GM19043 (cell line): ENCODE measurements at regions not wholly inside any gene's neighbourhood (a gene's known extent, or its start where the extent isn't known, plus 50 kb on each side); places are given as distances from the start of the nearest gene placed in this dataset.
"Not testable (repeated sequence)": the region's sequence is repeated elsewhere in the genome, so short reads cannot be mapped to it uniquely, and the experiment has no call there.

Source experiments
- ATAC-seq: cut with Tn5 transposase; IDR thresholded peaks from one replicate; pipeline ENCODE4 v1.9.1; 2021; ENCODE audit warnings: low read depth; ENCODE audit not compliant: unreplicated experiment

DNA sequence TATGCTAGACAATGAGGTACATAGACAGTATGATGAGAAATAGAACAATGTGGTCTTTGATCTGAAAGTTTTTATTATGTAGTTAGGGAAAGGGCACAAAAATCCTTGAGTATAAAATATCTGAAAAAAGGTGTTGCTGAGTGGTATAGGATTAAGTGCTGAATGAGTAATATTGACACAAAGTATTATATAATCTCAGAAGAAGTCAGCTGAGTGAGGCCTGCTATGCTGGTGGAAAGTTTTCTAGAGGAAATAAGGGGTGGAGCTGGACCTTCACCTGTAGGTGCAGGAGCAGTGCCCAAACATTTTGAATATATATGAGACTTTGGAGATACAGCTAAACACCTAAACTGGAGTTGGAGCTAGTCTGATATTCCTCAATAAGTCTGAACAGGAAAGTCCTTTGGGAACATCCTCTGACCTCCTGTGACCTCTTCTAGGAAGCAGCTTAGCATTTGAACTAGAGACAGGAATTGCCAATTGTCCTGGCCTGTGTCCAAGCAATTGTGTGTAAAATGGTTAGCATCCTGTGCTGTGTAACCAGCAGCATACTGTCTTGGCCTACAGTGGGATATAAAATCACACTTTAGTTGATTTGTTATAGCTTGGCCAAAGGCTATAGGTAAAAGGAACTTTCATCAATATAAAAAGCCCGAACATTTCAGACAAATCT lies 285.3 kb downstream of the ANKRD50 start:
- no peak for ATAC-seq

DNA sequence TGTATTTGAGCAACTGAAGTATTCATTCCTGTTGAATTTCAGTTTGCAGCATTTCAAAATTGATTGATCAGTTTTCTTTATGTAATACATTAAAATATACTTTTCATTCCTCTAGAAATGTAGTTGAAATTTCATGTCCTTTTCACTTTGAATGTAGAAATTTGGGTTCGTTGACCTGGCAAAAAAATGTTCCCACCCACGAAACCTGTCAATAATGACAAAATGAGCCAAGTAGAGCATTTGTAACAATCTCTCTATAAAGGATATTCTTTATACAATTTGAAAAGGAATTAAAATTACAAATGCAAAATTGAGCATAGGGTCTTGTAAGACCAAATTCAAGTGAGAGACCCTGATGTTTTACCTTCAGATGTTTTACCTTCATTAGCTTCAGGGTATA lies 283.9 kb downstream of the ANKRD50 start:
- no peak for ATAC-seq

DNA sequence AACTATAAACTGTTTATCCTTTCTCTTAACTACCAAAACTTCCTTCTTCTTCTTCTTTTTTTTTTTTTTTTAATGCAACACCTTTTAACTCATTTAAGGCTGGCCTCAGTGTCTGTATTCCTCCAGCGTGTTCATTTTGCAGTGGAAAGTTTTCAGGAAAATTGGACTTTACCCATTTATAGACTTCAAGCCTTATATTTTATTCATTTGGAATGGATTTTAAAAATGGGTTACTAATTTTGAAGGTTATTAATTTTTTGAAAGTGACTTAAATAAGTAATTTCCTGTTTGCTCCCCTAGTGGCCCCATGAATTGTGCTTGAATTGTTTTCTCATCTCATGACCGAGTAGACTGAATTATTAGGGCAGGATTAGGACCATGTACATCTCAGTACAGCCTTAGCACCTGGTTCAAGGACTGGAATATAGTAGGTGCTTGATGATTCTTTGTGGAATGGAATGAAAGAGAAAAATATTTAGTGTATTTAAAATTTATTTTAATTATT lies 282.7 kb downstream of the ANKRD50 start:
- no peak for ATAC-seq

DNA sequence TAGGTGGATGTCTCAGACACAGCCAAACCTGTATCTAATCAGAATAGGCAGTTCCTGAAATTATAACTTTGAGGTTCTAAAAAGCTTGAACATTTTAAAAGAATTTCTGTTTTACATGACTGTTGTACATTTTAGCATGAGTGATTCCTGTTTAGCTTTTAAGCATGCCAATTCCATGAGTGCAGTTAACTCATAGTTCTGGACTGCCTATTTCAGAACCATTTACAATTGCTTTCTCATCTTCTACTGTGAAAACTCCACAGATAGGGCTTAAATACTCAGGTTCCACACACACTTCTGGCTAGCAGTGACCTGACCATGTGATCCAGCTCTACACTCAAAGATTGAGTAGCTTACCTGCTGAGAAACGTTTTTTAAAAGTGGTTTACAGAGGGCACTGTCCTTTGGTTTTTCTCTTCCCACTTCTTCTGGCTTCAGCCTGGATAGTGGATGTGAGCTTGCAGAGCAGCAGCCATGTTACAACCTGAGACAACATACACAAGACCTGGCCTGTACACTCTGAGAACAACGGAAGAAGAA lies 280.8 kb downstream of the ANKRD50 start:
- ATAC-seq: no peak

DNA sequence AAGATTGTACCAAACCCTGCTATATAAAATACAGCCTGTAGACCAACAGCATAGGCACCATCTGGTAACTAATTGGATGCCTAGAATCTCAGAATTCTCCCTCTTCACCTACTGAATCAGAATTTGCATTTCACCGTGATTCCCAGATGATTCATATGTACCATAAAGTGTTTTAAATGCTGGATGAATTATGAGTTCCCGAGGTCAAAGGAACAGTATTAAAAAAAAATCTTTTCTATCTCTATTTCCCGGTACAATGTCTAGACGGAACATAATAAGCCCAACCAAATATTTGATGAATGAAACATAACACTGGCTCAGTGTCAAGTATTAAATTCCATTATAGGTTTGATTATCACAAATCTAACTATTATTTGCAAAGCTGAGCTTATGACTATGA lies 280.0 kb downstream of the ANKRD50 start:
- no peak for ATAC-seq

DNA sequence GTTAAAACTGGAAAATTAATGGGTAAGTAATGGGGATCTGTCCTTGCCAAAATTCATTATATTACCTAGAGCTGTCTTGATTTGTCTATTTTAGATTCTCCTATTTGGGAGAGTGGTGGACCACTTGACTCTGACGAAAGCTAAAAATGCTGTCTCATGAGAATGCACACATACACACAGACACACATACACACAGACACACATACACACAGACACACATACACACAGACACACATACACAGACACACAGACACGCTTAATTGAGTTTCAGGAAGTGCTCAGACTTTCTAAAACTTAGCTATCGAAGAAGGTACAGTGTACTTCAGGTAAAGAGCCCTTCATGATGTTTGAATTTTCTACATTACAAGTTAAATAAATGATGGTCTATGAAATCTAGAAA lies 279.5 kb downstream of the ANKRD50 start:
- no peak for ATAC-seq

DNA sequence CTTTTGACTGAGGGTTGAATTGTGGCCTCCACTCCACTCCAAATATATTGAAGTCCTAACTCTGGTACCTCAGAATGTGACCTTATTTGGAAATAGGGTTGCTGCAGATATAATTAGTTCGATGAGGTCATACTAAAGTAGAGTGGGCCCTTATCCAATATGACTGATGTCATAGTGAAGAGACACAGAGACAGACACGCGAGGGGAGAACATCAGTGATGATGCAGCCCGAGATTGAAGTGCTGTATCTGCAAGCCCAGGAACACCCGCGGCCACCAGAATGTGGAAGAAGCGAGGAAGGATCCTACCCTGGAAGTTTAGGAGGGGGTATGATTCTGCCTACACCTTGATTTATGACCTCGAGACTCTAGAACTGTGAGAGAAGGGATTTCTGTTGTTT lies 279.0 kb downstream of the ANKRD50 start:
- no peak for ATAC-seq

DNA sequence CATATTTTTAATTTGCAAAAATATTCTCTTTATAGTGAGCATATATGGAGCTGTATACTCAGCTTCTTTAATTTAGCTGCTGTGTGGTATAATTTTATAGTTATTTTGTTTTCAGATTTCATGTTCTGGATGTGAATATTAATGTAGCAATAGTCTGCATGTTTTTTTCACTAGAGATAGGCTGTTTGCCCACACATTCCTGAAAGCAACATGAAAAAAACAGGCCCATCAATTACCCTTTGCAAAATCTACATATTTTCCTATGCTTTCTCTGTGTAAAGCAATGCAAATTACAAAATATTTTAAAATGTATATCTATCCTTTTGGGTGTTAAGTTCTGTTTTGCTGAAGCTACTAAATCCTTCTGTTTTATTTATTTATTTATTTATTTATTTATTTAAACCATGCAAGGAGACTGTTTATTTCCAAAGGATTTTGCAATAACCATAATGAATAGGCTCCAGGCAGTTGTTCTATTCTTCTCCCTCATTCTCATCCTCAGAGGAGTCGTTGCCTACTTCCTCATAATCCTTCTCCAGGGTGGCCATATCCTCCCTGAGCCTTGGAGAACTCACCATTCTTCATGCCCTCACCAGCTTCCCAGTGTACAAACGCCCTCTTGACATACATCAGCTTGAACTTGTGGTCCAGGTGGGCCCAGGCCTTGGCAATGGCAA lies 277.1 kb downstream of the ANKRD50 start:
- no peak for ATAC-seq

DNA sequence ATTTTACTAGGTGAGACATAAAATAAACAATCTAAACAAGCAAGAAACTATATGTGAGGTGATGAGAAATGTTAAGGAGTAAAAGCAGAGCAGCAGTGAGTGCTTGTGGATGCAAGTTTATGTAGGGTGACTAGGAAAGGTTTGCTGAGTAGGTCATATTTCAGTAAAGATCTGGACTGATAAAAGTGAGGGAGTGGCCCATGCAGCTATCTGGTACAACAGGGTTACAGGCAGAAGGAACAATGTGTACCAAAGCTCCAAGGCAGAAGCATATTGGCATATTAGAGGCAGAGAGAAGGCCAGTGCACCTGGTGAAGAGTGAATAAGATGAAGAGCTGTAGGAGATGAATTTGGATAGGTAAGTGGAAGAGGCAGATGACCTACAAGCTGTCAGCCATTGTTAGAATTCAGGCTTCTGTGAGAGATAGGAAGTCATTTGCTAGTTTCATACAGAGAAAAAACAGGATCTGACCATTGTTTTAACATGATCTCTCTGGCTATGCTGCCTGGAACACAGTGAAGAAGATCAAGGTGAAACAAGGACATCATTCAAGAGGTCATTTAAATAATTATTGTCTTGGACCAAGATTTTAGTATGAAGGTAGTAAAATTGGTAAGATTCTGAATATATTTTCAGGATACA lies 274.6 kb downstream of the ANKRD50 start:
- no peak for ATAC-seq

DNA sequence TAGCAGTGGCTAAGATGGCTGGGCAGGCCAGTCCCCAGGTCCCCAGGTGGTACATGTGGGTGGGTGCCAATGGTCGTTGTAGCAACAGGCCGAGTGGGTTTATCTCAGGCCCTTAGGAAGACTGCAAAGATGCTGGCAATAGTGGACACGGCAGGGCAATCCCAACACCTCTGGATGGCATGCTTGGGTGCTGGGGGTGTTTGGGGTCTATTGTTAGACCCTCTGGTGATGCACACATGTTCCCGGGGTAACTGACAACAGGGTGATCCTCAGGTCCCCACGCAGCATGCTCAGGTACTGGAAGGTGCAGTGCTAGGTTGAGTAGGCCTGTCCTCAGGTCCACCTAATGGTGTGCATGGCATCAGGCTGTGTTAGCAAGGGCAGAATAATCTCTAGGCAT lies 267.5 kb downstream of the ANKRD50 start:
- no peak for ATAC-seq

DNA sequence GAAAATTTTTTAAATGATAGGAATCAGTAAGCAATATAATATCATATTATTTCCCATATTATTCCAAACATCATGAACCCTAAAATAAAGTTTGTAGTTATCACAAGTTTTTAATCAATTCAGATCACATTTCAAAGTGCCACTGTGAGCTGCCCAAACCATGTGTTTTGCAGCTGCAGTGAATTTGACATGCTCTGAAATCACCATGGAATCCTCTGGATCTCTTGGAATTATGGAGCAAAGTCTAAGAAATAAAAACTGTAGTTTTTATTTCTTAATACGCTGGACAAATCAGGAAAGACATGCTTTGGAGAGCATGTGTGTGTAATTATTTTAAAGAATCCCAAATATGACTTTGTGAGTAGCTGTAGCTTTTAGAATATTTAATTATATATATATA lies 262.7 kb downstream of the ANKRD50 start:
- ATAC-seq: no peak

DNA sequence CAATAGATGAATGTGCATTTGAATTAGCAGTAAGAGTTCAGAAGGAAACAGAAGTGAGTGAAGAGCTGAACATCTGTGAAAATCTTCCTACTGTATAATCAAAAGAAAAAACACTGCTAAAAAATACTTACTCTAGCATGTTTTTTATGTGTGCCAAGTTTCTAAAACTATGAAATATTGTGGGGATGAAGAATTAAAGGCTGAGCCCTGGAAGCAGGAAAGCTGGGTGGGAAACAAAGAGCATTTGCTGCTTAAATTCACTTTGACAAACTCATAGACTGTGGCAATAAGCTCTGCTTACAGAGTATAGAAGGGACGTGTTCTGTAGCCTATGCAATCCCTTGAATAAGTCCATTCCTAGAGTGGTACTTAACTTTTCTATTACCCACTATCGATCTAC lies 261.7 kb downstream of the ANKRD50 start:
- ATAC-seq: no peak

DNA sequence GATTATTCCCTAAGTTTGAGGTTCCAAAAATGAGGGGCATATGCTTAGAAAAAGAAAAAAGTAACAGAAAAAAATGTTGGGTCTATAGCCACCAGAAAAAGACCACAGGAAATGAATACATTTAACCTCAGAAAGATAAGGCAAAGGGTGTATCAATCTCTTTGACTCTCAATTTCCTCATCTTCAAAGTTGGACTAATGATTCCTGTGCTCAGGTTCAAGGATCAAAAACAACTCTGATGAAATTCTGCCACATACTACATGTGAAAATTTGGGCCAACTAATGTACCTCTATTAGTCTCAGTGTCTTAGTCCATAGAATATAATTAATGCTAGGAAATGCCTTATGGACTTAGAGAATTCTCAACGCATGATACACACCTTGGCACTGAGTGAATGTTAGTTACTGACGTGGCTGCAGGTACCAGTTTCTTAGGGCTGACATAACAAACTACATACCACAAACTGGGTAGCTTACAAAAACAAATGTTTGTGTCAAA lies 257.7 kb downstream of the ANKRD50 start:
- no peak for ATAC-seq

DNA sequence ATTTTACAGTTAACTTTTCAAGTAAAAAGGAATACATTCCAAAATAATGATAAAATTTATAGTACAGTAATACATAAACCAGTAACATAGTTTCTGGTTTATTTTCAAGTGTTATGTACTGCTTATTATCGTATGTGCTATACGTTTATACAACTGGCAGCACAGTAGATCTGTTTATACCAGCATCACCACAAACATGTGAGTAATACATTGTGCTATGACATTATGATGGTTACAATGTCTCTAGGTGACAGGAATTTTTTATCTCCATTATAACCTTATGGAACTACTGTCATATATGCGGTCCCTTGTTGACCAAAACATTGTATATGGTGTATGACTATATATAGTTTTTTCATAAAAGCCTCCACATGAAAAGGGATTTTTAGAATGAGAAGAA lies 256.9 kb downstream of the ANKRD50 start:
- no peak for ATAC-seq

DNA sequence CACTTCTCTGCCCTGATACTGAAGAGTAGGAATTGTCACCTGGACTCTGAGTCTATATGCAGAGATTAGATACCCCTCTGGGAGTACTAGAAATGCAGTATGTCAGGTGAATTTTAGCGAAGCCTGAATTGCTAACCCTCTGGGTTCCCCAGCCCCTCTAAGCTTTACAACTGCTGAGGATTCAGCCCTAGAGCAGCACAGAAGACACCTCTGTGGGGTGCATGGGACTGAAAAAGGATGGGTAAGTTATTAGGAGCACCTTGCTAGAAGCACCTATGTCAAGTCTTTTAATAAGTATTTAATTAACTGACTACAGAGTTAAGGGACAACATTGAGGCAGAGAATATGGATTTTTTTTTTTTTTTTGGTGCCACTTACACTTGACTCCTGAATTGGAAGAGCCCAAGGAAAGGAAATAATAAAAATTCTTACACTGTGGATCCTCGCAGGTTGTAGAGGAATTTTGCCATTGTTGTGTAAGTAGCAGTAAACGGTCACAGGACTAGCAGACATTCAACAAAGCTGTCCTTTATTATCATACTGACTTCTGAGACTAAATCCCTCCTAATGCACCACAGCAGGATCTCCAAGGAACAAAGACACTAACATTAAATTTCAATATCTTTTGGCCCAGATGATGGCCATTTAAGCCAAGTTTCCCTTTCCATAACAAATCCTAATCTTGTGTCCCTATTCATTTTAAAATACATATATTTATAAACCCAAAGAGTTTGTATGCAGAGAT lies 253.2 kb downstream of the ANKRD50 start:
- no peak for ATAC-seq

DNA sequence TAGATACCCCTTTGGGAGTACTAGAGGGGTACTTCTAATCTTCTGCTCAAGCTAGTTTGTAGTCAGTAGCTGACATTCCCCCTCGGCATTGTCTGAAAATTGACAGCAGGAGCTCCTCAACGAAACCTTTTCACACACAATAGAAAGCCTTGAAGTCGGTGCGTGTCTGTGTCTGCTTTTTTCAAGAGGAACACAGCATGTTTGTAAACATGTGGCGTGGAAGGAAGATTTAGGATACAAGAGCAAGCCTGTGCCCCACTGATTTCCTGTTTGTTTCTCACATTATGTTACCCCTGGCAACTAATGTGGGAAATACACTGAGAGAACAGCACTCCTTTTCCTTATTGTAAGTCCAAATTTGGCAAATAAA lies 252.6 kb downstream of the ANKRD50 start:
- no peak for ATAC-seq

DNA sequence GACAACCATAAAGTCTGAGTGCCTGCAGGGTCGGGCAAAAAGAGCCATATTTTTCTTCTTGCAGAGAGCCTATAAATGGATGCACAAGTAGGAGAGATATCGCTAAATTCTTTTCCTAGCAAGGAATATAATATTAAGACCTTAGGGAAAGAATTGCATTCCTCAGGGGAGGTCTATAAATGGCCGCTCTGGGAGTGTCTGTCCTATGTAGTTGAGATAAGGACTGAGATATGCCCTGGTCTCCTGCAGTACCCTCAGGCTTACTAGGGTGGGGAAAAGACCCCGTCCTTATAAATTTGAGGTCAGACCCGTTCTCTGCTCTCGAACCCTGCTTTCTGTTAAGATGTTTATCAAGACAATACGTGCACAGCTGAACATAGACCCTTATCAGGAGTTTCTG lies 250.9 kb downstream of the ANKRD50 start:
- ATAC-seq: not testable (repeated sequence)

DNA sequence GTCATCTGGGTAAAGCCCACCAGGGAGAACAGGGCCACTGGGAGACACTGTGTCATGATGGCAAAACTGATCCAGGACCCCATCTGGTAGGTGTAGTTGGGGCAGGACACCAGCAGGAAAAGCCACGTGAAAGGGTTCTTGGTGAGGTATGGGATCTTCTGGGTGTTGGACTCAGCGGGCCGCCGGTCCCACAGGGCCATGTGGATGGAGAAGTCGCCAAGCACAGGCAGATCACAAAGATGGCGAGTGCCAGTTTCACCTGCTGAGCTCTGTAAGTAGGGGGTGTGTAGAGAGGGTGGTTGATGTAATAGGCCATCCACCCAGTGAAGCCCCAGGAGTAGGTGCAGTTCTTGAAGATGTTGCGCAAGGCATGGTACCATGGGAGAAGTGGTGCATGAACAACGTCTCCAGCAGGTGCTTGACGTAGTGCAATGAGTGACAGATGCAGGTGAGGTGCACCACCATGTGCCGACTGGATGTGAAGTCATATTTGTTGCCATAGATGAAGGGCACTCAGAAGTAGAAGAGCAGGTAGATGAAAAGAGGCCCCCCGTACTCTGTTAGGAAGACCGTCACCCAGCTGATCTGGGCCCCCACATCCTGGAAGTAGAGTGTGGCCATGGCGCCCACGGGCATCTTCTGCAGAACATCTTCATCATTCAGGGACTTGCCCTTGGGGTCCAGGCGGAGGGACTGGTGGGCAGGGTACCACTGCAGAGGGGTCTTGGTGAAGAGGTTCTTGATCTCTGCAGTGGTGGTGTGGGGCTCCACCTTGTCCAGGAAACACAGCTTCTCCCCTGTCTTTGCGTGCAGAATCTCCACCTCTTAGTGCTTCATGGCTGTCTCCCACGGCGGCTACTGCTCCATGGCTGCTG lies 249.3 kb downstream of the ANKRD50 start:
- no peak for ATAC-seq

DNA sequence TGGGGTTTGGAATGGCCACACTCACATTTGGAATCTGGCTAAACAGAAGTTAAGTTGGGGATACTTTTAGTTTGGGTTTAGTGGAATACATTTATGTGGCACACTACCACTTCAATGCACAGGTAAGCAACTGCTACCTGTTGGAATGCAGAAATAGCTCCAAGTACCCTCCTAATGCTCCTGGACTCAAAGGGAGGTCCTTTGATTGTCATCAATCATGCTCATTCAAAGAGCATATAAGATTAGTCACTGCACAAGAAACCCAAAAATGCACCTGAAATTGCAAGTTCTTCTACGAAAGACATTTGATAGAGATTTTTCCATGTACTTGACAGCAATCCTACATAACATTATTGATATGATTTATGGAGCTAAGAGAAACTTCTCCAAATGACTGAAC lies 247.7 kb downstream of the ANKRD50 start:
- no peak for ATAC-seq

DNA sequence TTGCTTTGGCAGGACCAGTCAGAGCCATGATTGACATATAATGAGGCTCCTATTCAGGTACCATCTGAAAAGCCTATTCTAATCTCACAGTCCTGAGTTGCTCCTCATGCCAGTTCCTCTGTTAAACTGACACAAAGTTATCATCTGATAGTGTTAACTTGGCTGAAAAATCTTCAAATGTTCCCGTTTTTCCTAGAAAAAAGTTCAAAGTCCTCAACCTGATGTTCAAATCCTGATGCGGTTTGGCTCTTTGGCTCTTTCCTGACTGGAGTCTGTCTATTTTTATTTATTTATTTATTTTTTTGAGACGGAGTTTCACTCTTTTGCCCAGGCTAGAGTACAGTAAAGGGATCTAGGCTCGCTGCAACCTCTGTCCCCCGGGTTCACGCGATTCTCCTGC lies 244.2 kb downstream of the ANKRD50 start:
- ATAC-seq: no peak
